ENCODE measurements at regions not wholly inside any gene's neighbourhood (a gene's known extent, or its start where the extent isn't known, plus 50 kb on each side); places are given as distances from the start of the nearest gene placed in this dataset.
"Not testable (repeated sequence)": the region's sequence is repeated elsewhere in the genome, so short reads cannot be mapped to it uniquely, and the experiment has no call there.

DNA sequence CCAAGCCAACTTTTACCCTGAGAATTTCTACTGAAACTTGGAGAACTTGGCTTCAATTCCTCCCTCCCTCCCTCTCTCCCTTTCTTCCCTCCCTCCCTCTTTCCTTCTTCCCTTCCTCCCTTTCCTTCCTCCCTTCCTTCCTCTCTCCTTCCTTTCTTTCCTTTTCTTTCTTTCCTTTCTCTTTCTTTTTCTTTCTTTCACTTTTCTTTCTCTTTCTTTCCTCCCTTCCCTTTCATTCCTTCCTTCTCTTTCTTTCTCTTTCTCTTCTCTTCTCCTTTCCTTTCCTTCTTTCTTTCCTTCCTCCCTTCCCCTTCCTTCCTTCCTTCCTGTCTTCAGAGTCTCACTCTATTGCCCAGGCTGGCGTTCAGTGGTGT is 268.1 kb upstream of the SDK2 start:
- H3K4me3 ChIP-seq (replicated peaks; ENCODE audit: low read depth, low read length): no peak overlapping the region
- TF ChIP-seq, protein P1, sequence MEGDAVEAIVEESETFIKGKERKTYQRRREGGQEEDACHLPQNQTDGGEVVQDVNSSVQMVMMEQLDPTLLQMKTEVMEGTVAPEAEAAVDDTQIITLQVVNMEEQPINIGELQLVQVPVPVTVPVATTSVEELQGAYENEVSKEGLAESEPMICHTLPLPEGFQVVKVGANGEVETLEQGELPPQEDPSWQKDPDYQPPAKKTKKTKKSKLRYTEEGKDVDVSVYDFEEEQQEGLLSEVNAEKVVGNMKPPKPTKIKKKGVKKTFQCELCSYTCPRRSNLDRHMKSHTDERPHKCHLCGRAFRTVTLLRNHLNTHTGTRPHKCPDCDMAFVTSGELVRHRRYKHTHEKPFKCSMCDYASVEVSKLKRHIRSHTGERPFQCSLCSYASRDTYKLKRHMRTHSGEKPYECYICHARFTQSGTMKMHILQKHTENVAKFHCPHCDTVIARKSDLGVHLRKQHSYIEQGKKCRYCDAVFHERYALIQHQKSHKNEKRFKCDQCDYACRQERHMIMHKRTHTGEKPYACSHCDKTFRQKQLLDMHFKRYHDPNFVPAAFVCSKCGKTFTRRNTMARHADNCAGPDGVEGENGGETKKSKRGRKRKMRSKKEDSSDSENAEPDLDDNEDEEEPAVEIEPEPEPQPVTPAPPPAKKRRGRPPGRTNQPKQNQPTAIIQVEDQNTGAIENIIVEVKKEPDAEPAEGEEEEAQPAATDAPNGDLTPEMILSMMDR (IDR thresholded peaks at IDR 0.05; ENCODE audit: low read depth, low read length, missing control alignments): no peak
- no peak for DNase-seq (ENCODE audit: extremely low read depth, low read depth)

DNA sequence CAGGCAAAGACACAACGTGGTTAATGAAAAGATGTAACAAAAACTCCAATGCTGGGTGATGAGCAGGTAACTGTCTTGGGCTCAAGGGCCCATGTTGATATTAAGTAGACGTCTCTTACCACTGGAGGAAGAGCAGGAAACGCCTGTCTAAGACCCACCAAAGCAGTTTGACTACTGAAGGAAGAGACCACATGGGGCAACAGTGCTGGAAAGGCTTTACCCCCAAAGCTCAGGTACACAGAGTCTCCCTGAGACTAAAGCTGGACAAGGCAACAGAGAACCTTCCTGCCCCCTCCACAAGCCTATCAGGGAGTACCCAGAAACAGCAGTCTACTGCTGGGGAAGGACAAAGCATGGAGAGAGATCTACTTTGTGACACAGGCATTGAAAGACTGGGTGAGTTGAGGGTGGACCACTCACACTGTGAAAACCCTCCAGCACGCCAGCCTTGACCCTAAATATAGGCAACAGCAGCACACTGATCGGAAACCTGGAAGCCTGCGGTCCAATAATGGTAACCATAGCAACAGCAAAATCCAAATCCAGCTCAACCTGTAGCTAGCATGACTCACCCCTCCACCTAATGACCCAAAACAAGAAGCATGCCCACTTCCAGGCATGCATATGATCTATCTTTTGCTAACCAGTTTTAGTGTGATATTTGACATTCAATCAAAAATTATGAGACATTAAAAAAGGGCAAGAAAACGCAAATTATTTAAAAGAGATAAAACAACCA is 270.5 kb upstream of the SDK2 start:
- H3K4me3 ChIP-seq (replicated peaks; ENCODE audit: low read depth, low read length): no peak overlapping the region
- TF ChIP-seq, protein P1 (IDR thresholded peaks at IDR 0.05; ENCODE audit: low read depth, low read length, missing control alignments): no peak
- DNase-seq (ENCODE audit: extremely low read depth, low read depth): no peak

- H3K4me3 ChIP-seq (replicated peaks; ENCODE audit: low read depth, low read length); DNase-seq (ENCODE audit: extremely low read depth, low read depth): not testable (repeated sequence)
These were observed 274.8 kb upstream of the SDK2 start for GRCh38 chr17:73919033-73919432.

- TF ChIP-seq, protein P1 (IDR thresholded peaks at IDR 0.05; ENCODE audit: low read depth, low read length, missing control alignments): no peak
- no peak overlapping the region for H3K4me3 ChIP-seq (replicated peaks; ENCODE audit: low read depth, low read length)
- DNase-seq (ENCODE audit: extremely low read depth, low read depth): no peak
These were observed 277.1 kb upstream of the SDK2 start for GRCh38 chr17:73921306-73921705.

- H3K4me3 ChIP-seq (replicated peaks; ENCODE audit: low read depth, low read length): no peak overlapping the region
- DNase-seq (ENCODE audit: extremely low read depth, low read depth): no peak
- TF ChIP-seq, protein P1 (IDR thresholded peaks at IDR 0.05; ENCODE audit: low read depth, low read length, missing control alignments): no peak
These were observed 279.2 kb upstream of the RPL38 start for GRCh38 chr17:73924114-73924908.

- no peak overlapping the region for H3K4me3 ChIP-seq (replicated peaks; ENCODE audit: low read depth, low read length)
- TF ChIP-seq, protein P1 (IDR thresholded peaks at IDR 0.05; ENCODE audit: low read depth, low read length, missing control alignments): no peak
- DNase-seq (ENCODE audit: extremely low read depth, low read depth): no peak
These were observed 278.6 kb upstream of the RPL38 start for GRCh38 chr17:73924909-73925186.

GRCh38 chr17:73929860-73930430 is 273.5 kb upstream of the RPL38 start:
- TF ChIP-seq, protein P1 (IDR thresholded peaks at IDR 0.05; ENCODE audit: low read depth, low read length, missing control alignments): no peak
- DNase-seq (ENCODE audit: extremely low read depth, low read depth): no peak

More at GRCh38 chr17:73929860-73930430, 273.5 kb upstream of the RPL38 start:
- H3K4me3 ChIP-seq (replicated peaks; ENCODE audit: low read depth, low read length): no peak overlapping the region
